PC-3 (cell line): ENCODE measurements at regions not wholly inside any gene's neighbourhood (a gene's known extent, or its start where the extent isn't known, plus 50 kb on each side); places are given as distances from the start of the nearest gene placed in this dataset.

Experiments used
- EZH2 ChIP-seq: fragments of 300-600 bp; sonication (generic); IDR thresholded peaks from one replicate; pipeline ENCODE4 v1.6.1; 2017; ENCODE audit warnings: antibody characterized with exemption, mild to moderate bottlenecking, low read length; ENCODE audit not compliant: unreplicated experiment
- EZH2phosphoT487 ChIP-seq: fragments of 300-600 bp; sonication (generic); IDR thresholded peaks from 2 replicates; pipeline ENCODE4 v1.6.1; 2018; ENCODE audit warnings: mild to moderate bottlenecking, antibody characterized with exemption, low read length, borderline replicate concordance
- TF ChIP-seq, protein P1 (sequence below): fragments of 300-600 bp; sonication (generic); conservative IDR thresholded peaks from 2 replicates; pipeline ENCODE4 v1.5.1; 2017; ENCODE audit warnings: antibody characterized with exemption, low read depth, mild to moderate bottlenecking, low read length

DNA sequence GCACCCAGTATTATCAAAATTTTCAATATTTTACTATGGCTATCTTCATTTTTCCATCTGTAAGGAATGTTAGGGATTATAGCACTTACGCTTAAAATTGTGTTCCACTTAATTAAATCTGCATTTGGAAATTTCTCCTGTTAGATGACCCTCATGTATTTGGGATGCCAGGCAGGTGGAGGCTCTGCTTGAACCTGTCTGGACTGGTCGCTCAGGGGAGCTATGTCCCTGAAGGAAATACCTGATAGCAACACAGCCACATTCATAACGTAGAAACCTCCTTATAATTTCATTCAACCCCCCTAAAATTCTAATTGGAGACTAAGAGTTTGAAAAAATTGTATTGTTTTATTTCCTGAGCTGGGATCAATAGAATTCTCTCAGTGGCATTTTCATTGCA lies 636.0 kb upstream of the MMS22L start:
- TF ChIP-seq, protein P1, sequence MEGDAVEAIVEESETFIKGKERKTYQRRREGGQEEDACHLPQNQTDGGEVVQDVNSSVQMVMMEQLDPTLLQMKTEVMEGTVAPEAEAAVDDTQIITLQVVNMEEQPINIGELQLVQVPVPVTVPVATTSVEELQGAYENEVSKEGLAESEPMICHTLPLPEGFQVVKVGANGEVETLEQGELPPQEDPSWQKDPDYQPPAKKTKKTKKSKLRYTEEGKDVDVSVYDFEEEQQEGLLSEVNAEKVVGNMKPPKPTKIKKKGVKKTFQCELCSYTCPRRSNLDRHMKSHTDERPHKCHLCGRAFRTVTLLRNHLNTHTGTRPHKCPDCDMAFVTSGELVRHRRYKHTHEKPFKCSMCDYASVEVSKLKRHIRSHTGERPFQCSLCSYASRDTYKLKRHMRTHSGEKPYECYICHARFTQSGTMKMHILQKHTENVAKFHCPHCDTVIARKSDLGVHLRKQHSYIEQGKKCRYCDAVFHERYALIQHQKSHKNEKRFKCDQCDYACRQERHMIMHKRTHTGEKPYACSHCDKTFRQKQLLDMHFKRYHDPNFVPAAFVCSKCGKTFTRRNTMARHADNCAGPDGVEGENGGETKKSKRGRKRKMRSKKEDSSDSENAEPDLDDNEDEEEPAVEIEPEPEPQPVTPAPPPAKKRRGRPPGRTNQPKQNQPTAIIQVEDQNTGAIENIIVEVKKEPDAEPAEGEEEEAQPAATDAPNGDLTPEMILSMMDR: no peak
- no peak for TF ChIP-seq EZH2
- TF ChIP-seq EZH2phosphoT487: no peak
